Retinal pigment epithelial cell (primary cell): ENCODE measurements at regions not wholly inside any gene's neighbourhood (a gene's known extent, or its start where the extent isn't known, plus 50 kb on each side); places are given as distances from the start of the nearest gene placed in this dataset.

Source experiments
- DNase-seq: peaks from one replicate; pipeline ENCODE4 v3.0.0-alpha.2; 2010; ENCODE audit warnings: low read depth
- H3K4me3 ChIP-seq: 2 replicates; pipeline ENCODE4 v1.5.1; 2011; ENCODE audit warnings: mild to moderate bottlenecking, low read length, control low read depth, moderate library complexity
- TF ChIP-seq, protein P1 (sequence below): conservative IDR thresholded peaks from 2 replicates; pipeline ENCODE4 v1.5.1; 2011; ENCODE audit warnings: low read depth, low read length, control low read depth, inconsistent platforms

DNA sequence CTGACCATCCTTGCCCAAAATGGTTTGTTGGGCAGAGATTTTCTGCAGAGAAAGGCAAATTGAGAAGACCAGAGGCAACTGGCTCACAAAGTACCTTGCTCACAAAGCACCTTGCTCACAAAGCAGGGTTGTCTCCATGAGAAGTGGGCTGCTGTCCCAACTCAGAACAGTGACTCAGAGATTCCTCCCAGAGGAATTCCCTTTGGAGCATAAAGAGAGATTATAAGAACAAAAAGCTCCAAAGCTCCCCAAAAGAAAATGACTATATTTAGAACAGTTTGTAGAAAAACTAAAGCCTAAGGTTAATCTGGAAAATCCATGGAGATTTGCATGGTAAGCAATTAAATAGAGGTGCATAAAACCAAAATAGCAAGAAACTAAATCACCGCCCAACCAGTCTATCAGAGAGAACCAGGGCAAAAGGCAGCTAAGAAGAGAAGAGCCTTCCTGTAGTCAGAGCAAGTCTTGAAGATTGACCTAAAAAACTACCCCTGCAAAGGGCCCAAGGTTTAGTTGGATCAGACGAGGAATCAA, 731.4 kb downstream of the FAT4 start:
- H3K4me3 ChIP-seq, result no peak overlapping the region
- peak; percentile 39 for DNase-seq
- TF ChIP-seq, protein P1, sequence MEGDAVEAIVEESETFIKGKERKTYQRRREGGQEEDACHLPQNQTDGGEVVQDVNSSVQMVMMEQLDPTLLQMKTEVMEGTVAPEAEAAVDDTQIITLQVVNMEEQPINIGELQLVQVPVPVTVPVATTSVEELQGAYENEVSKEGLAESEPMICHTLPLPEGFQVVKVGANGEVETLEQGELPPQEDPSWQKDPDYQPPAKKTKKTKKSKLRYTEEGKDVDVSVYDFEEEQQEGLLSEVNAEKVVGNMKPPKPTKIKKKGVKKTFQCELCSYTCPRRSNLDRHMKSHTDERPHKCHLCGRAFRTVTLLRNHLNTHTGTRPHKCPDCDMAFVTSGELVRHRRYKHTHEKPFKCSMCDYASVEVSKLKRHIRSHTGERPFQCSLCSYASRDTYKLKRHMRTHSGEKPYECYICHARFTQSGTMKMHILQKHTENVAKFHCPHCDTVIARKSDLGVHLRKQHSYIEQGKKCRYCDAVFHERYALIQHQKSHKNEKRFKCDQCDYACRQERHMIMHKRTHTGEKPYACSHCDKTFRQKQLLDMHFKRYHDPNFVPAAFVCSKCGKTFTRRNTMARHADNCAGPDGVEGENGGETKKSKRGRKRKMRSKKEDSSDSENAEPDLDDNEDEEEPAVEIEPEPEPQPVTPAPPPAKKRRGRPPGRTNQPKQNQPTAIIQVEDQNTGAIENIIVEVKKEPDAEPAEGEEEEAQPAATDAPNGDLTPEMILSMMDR, result no peak

DNA sequence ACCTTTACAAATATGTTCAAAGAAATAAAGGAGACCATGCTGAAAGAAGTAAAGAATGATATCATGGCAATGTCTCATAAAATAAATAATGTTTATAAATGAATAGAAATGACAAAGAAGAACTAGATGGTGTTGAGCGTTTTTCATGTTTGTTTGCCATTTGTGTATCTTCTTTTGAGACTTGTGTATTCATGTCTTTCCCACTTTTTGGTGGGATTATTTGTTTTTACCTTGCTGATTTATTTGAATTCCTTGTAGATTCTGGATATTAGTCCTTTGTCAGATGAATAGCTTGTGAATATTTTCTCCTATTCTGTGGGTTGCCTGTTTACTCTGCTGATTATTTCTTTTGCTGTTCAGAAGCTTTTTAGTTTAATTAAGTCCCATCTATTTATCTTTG, 732.4 kb downstream of the FAT4 start:
- TF ChIP-seq, protein P1, result no peak
- H3K4me3 ChIP-seq, result no peak overlapping the region
- DNase-seq, result no peak

DNA sequence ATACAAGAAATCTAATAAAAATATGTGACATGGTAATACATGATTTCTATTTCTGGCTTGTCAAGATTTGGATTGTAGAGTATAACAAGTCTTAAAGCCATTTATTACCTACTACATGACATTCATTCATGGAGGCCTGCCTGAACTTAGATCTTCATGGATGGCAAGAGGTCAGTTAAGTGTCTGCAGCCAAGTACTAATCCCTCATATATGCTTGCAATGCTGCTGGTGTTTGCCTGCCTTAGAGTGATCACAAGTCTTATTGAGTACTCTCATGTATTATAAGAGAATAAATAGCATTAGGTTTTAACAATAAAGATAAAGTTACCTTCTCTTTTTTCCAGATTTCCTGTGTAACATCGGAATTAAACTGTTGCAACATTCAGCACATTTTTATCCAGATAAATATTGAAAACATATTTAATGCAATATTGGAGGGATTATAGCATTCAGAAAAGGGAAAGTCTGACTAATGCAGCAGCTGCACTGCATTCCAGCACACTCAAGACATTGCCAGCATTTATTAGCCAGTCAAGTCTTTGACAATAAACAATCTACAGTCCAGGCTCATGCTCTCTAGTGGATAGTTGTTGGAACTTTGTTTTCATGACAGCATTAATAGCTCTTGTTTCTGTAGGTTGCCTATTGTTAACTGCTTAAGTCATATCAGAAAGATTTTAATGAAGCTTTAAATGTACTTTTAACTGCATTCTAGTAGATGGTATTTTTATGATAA, 737.1 kb downstream of the FAT4 start:
- TF ChIP-seq, protein P1, result peak; percentile 41
- H3K4me3 ChIP-seq, result no peak overlapping the region
- DNase-seq, result peak; percentile 90

DNA sequence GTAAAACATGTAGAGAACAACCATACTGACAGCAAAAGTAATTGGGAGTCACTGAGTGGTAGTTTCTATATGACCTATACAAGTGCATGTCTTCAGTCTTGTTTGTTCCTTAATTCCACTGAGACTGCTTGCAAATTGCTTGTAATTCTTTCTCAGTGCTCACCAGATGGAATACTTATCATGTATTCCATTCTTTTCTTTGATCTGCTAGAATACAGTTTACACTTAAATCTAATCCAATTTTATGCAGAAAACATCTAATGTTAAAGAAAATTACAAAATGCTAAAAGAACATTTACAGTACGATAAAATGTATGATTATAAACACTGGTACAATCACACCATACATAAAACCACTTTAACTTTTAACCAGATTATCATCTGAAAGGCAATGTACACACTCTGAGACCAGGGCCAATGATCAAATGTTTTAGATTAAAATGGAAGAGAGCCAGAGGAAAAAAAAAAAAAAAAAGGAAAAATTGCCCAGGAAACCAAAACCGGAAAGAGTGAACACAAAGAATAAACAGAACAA, 741.4 kb downstream of the FAT4 start:
- no peak overlapping the region for H3K4me3 ChIP-seq
- no peak for DNase-seq
- TF ChIP-seq, protein P1, result no peak

DNA sequence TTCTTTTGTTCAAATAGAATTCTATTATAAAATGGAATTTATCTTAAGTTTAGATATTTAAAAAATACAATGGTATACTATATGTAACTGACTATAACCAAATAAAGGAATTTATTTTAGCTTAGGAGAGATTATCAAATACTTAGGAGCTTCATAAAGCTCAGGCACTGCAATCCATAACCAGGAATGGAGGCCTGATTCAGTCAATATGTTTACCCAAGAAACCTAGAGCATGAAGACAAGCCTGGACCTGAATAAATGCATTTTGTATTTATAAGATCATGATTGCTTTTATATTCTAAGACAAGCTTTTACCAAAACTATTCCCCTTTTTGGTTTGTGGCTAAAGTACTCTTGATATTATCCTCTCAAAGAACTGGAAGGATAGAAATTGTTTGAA, 742.6 kb downstream of the FAT4 start:
- no peak for DNase-seq
- no peak overlapping the region for H3K4me3 ChIP-seq
- TF ChIP-seq, protein P1, result no peak

DNA sequence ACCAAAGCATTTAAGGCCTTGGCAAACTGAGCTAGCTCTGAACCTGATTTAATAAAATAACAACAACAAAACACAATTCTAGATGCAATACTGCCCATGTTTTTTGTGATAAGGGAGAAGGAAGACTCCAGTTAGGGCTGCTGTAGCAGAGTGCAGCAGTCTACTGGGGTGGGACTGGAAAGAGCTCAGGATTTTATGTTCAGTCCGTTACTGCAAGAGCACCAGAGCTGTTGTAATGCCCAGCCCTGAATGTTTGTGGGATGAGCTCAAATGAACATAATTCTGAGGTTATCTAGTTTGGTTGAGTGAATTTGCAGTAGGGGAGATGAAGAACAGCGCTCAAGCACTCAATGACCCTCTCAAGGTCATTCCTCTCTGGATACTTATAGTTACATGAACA, 743.8 kb downstream of the FAT4 start:
- TF ChIP-seq, protein P1, result no peak
- no peak overlapping the region for H3K4me3 ChIP-seq
- DNase-seq, result no peak

DNA sequence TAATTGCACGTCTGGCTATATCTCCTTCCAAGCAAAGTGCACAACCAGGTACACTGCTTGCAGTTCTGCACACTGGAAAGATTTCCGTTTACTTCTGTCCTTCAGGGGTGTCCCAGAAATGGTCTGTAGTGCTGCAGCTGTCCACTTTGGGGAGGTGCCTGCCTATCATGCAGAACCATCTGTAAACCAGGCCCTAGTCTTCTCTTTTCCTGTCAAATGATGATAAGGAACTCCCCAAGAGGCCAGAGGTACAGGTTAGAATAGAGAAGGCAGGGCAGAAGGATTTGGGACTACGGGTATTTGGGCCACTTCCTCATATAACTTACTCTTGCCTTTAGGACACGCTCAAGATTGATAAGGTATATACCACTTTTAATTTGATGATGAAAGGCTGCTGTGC, 746.9 kb downstream of the FAT4 start:
- DNase-seq, result no peak
- no peak overlapping the region for H3K4me3 ChIP-seq
- TF ChIP-seq, protein P1, result no peak
